Smooth muscle cell (in vitro differentiated cells): ENCODE measurements at regions not wholly inside any gene's neighbourhood (a gene's known extent, or its start where the extent isn't known, plus 50 kb on each side); places are given as distances from the start of the nearest gene placed in this dataset.
A peak's percentile ranks its signal among the peaks of the same experiment; 100 is the strongest.

Source experiments
- DNase-seq: peaks from one replicate; lab custom pipeline; 2025; ENCODE audit not compliant: unreplicated experiment; lab: John Stamatoyannopoulos, UW
- H2AFZ ChIP-seq: fragments of 200-600 bp; sonication (generic); 2 replicates; pipeline ENCODE4 v1.6.0; 2016; ENCODE audit warnings: antibody characterized with exemption, low read depth, mild to moderate bottlenecking
- H3F3A ChIP-seq: fragments of 200-600 bp; sonication (generic); 2 replicates; pipeline ENCODE4 v1.6.0; 2017; ENCODE audit warnings: antibody characterized with exemption, low read depth
- H3K27ac ChIP-seq: fragments of 200-600 bp; sonication (generic); 2 replicates; pipeline ENCODE4 v1.5.1; 2016; ENCODE audit warnings: low read depth, mild to moderate bottlenecking
- H3K27me3 ChIP-seq: fragments of 200-600 bp; sonication (generic); 2 replicates; pipeline ENCODE4 v1.6.1; 2016; ENCODE audit warnings: low read depth, mild to moderate bottlenecking
- H3K36me3 ChIP-seq: fragments of 200-600 bp; sonication (generic); 2 replicates; pipeline ENCODE4 v1.5.1; 2016; ENCODE audit warnings: low read depth
- H3K4me1 ChIP-seq: fragments of 200-600 bp; sonication (generic); 2 replicates; pipeline ENCODE4 v1.5.1; 2016; ENCODE audit warnings: low read depth
- H3K4me2 ChIP-seq: fragments of 200-600 bp; sonication (generic); 2 replicates; pipeline ENCODE4 v1.6.0; 2016; ENCODE audit warnings: mild to moderate bottlenecking
- H3K4me3 ChIP-seq: fragments of 200-600 bp; sonication (generic); 2 replicates; pipeline ENCODE4 v1.5.1; 2016; ENCODE audit warnings: mild to moderate bottlenecking
- H3K79me2 ChIP-seq: fragments of 200-600 bp; sonication (generic); 2 replicates; pipeline ENCODE4 v1.6.0; 2016; ENCODE audit warnings: low read depth, mild to moderate bottlenecking
- H3K9ac ChIP-seq: fragments of 200-600 bp; sonication (generic); 2 replicates; pipeline ENCODE4 v1.6.0; 2016; ENCODE audit warnings: low read depth
- H3K9me3 ChIP-seq: fragments of 200-600 bp; sonication (generic); replicated peaks from 2 replicates; pipeline ENCODE4 v1.5.1; 2016; ENCODE audit warnings: low read depth
- H4K20me1 ChIP-seq: fragments of 200-600 bp; sonication (generic); 2 replicates; pipeline ENCODE4 v1.6.0; 2016; ENCODE audit warnings: low read depth
- WGBS: methylation state at CpG from one replicate; pipeline ENCODE4 v1.1.7; 2016; ENCODE audit warnings: low lambda C conversion rate; 5-methylcytosine and 5-hydroxymethylcytosine counted together
- TF ChIP-seq, protein P1 (sequence below): fragments of 200-600 bp; sonication (generic); IDR thresholded peaks from 2 replicates; pipeline ENCODE4 v1.5.1; 2017; ENCODE audit warnings: borderline replicate concordance, mild to moderate bottlenecking, antibody characterized with exemption; ENCODE audit not compliant: insufficient read depth, poor library complexity, severe bottlenecking

DNA sequence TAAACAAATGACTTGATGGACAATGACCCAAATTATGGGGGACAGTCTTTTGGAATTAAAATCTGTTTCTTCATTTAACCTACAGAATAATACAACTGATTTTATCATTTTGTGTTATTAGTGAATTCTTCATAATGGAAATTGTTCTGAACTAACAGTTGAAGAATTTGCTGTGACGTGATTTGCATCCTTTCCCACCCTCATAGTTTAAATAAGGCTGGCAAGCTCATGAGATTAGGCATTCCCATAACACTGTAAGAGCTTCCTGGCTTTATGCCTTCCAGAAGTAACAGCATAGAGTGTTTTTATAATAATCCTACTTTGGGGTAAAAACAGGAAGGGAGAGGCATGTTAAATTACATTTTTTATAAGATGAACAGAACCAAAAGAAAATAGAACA, 95.7 kb downstream of the ATP6V1G3 start:
- WGBS = 53% methylated on average over 1 of the region's 1 CpG
- no peaks in the 10 kb centered on the region for H3K4me1 ChIP-seq
- DNase-seq = no peak
- H3K27me3 ChIP-seq = no peaks in the 10 kb centered on the region
- H3F3A ChIP-seq = no peaks in the 10 kb centered on the region
- no peaks in the 10 kb centered on the region for H3K36me3 ChIP-seq
- no peaks in the 10 kb centered on the region for H3K79me2 ChIP-seq
- TF ChIP-seq, protein P1, sequence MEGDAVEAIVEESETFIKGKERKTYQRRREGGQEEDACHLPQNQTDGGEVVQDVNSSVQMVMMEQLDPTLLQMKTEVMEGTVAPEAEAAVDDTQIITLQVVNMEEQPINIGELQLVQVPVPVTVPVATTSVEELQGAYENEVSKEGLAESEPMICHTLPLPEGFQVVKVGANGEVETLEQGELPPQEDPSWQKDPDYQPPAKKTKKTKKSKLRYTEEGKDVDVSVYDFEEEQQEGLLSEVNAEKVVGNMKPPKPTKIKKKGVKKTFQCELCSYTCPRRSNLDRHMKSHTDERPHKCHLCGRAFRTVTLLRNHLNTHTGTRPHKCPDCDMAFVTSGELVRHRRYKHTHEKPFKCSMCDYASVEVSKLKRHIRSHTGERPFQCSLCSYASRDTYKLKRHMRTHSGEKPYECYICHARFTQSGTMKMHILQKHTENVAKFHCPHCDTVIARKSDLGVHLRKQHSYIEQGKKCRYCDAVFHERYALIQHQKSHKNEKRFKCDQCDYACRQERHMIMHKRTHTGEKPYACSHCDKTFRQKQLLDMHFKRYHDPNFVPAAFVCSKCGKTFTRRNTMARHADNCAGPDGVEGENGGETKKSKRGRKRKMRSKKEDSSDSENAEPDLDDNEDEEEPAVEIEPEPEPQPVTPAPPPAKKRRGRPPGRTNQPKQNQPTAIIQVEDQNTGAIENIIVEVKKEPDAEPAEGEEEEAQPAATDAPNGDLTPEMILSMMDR = no peak
- no peaks in the 10 kb centered on the region for H4K20me1 ChIP-seq
- no peak overlapping the region for H3K4me2 ChIP-seq
- H3K4me3 ChIP-seq = no peak overlapping the region
- no peak overlapping the region for H3K9ac ChIP-seq
- peak overlapping the region; percentile 88 for H3K27ac ChIP-seq
- H3K9me3 ChIP-seq = no peaks in the 10 kb centered on the region
- H2AFZ ChIP-seq = no peak overlapping the region

GRCh38 chr1:198443365-198444233, 96.9 kb downstream of the ATP6V1G3 start:
- Histone ChIP-seq H4K20me1 (no peaks in the 10 kb centered on the region), H3K4me2 (peak overlapping the region; percentile 0), H3K36me3 (no peaks in the 10 kb centered on the region), H2AFZ (no peak overlapping the region), H3K27me3 (no peaks in the 10 kb centered on the region), H3K4me3 (no peak overlapping the region), H3K9ac (peak overlapping the region; percentile 35), H3K79me2 (no peaks in the 10 kb centered on the region), H3K27ac (peak overlapping the region; percentile 88), H3K9me3 (no peaks in the 10 kb centered on the region), H3K4me1 (no peaks in the 10 kb centered on the region), H3F3A (no peaks in the 10 kb centered on the region)
- no peak for DNase-seq
- WGBS = 75% methylated on average over 5 of the region's 5 CpGs
- TF ChIP-seq, protein P1 = no peak

- no peak overlapping the region for H3K27ac ChIP-seq
- H3K79me2 ChIP-seq = no peaks in the 10 kb centered on the region
- H3F3A ChIP-seq = no peaks in the 10 kb centered on the region
- H3K4me2 ChIP-seq = no peak overlapping the region
- H3K9me3 ChIP-seq = no peaks in the 10 kb centered on the region
- no peaks in the 10 kb centered on the region for H4K20me1 ChIP-seq
- H3K9ac ChIP-seq = no peak overlapping the region
- no peak overlapping the region for H2AFZ ChIP-seq
- DNase-seq = no peak
- no peaks in the 10 kb centered on the region for H3K4me1 ChIP-seq
- no peaks in the 10 kb centered on the region for H3K36me3 ChIP-seq
- TF ChIP-seq, protein P1 = no peak
- no peaks in the 10 kb centered on the region for H3K27me3 ChIP-seq
- 91% methylated on average over 6 of the region's 6 CpGs for WGBS
- no peak overlapping the region for H3K4me3 ChIP-seq
Measured at GRCh38 chr1:198440842-198441241, 99.6 kb downstream of the ATP6V1G3 start.

GRCh38 chr1:198437332-198437731, 103.1 kb downstream of the ATP6V1G3 start:
- H3K36me3 ChIP-seq = no peaks in the 10 kb centered on the region
- WGBS = 82% methylated on average over 2 of the region's 2 CpGs
- no peaks in the 10 kb centered on the region for H3K4me1 ChIP-seq
- no peaks in the 10 kb centered on the region for H3K9me3 ChIP-seq
- no peaks in the 10 kb centered on the region for H3K79me2 ChIP-seq
- H3K9ac ChIP-seq = no peak overlapping the region
- no peaks in the 10 kb centered on the region for H3F3A ChIP-seq
- no peaks in the 10 kb centered on the region for H4K20me1 ChIP-seq
- DNase-seq = no peak
- H3K4me3 ChIP-seq = no peak overlapping the region
- no peaks in the 10 kb centered on the region for H3K27me3 ChIP-seq
- no peak overlapping the region for H3K27ac ChIP-seq
- TF ChIP-seq, protein P1 = no peak
- H3K4me2 ChIP-seq = no peak overlapping the region
- no peak overlapping the region for H2AFZ ChIP-seq
